Activated B cell treated with CpG ODN at 0.5 μM for 24 hours (primary cell): ENCODE measurements at regions not wholly inside any gene's neighbourhood (a gene's known extent, or its start where the extent isn't known, plus 50 kb on each side); places are given as distances from the start of the nearest gene placed in this dataset.

Experiments
- ATAC-seq: fragments of 200-7000 bp; cut with Tn5 transposase; one replicate; pipeline ENCODE4 v1.10.0; 2021; ENCODE audit warnings: low read depth, mild to moderate bottlenecking, moderate library complexity
- CTCF ChIA-PET: fragments of 350-600 bp; sonication (Branson Sonifier 250); formaldehyde crosslinking; loops from one replicate; lab custom pipeline; 2021; ENCODE audit warnings: antibody characterized with exemption; lab: Charles Lee
- POLR2A ChIA-PET: fragments of 350-600 bp; sonication (Branson Sonifier 250); formaldehyde crosslinking; loops from one replicate; lab custom pipeline; 2021; ENCODE audit warnings: antibody characterized with exemption; lab: Charles Lee
- DNase-seq: peaks from one replicate; pipeline ENCODE4 v3.0.0; 2022
- H3K27ac Mint-ChIP-seq: one replicate; pipeline ENCODE4 v1.8.0; 2020; ENCODE audit warnings: mixed read lengths
- H3K27me3 Mint-ChIP-seq: one replicate; pipeline ENCODE4 v1.8.0; 2021; ENCODE audit warnings: mixed read lengths
- H3K36me3 Mint-ChIP-seq: one replicate; pipeline ENCODE4 v1.8.0; 2021; ENCODE audit warnings: low read depth, mixed read lengths
- H3K4me1 Mint-ChIP-seq: one replicate; pipeline ENCODE4 v1.8.0; 2021; ENCODE audit warnings: mixed read lengths
- H3K4me3 Mint-ChIP-seq: one replicate; pipeline ENCODE4 v1.8.0; 2020; ENCODE audit warnings: mild to moderate bottlenecking, mixed read lengths
- H3K9me3 Mint-ChIP-seq: one replicate; pipeline ENCODE4 v1.8.0; 2020; ENCODE audit warnings: mixed read lengths
- intact Hi-C: fragments of 100-400 bp; cut with micrococcal nuclease; formaldehyde crosslinking; loops from one replicate; pipeline ENCODE4 v1.15.1; 2024
- TF ChIP-seq, protein P1 (sequence below): fragments of 200-600 bp; IDR thresholded peaks from one replicate; pipeline ENCODE4 v1.8.0; 2022; ENCODE audit warnings: antibody characterized with exemption, mild to moderate bottlenecking

DNA sequence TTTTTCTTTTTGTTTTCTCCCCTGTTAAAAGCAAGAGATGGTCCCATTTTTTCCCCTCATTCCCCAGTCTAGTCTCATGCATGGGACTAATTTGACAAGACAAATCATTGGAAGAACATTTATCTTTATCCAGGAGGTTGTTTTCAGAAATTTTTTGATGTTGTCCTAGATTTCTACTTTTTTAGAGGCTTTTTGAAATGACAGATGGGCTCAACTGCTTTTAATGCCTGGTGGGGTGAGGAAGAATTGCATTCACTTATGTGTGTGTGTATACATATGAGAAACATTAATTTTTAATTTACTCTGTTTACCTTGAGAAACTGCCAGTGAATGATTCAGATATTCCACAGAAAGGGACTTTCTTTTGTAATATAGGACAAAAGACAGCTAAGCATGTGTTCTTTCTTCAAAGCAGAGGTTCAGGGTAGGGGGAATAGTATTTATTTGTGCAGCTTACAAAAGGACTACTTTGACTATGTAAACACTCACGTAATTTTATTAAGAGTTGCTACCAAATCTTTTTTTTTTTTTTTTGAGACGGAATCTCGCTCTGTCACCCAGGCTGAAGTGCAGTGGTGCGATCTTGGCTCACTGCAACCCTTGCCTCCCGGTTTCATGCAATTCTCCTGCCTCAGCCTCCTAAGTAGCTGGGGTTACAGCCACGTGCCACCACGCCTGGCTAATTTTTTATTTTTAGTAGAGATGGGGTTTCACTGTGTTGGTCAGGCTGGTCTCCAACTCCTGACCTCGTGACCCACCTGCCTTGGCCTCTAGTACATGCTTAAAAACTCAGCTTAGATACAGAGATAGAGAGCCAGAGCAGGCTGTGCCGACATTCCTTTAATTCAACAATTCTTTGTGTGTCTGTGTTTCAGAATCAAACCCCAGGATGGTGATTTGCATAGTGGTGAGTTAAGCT, 130.1 kb upstream of the RARB start:
- intact Hi-C loops = no loop called here
- H3K27ac Mint-ChIP-seq = no peak overlapping the region
- DNase-seq (no peak), ATAC-seq (no peak)
- ChIA-PET POLR2A (no interaction called here), CTCF (no interaction called here)
- H3K36me3 Mint-ChIP-seq = no peaks in the 10 kb centered on the region
- no peaks in the 10 kb centered on the region for H3K9me3 Mint-ChIP-seq
- H3K27me3 Mint-ChIP-seq = no peaks in the 10 kb centered on the region
- no peak overlapping the region for H3K4me3 Mint-ChIP-seq
- no peaks in the 10 kb centered on the region for H3K4me1 Mint-ChIP-seq
- TF ChIP-seq, protein P1, sequence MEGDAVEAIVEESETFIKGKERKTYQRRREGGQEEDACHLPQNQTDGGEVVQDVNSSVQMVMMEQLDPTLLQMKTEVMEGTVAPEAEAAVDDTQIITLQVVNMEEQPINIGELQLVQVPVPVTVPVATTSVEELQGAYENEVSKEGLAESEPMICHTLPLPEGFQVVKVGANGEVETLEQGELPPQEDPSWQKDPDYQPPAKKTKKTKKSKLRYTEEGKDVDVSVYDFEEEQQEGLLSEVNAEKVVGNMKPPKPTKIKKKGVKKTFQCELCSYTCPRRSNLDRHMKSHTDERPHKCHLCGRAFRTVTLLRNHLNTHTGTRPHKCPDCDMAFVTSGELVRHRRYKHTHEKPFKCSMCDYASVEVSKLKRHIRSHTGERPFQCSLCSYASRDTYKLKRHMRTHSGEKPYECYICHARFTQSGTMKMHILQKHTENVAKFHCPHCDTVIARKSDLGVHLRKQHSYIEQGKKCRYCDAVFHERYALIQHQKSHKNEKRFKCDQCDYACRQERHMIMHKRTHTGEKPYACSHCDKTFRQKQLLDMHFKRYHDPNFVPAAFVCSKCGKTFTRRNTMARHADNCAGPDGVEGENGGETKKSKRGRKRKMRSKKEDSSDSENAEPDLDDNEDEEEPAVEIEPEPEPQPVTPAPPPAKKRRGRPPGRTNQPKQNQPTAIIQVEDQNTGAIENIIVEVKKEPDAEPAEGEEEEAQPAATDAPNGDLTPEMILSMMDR = no peak

DNA sequence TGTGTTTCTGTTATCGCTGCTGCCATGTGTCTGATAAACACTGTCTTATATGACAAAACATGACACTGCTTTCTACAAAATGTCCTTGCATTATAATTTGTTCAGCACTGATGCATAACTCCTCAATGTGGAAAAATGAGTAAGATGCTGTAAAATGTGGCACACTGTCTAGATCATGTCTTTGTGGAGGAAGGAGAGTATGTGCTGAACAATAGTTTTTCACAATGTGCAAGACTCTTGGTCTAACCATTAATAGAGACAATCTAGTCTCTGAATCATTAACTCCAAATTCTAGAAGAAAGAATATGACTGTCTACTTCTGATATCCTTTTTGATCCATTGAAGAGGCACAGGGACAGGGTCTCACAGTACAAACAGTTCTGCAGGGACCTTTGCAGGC, 127.9 kb upstream of the RARB start:
- Mint-ChIP-seq H3K36me3 (no peaks in the 10 kb centered on the region), H3K27ac (no peak overlapping the region), H3K4me1 (no peaks in the 10 kb centered on the region), H3K9me3 (no peaks in the 10 kb centered on the region), H3K27me3 (no peaks in the 10 kb centered on the region), H3K4me3 (no peak overlapping the region)
- ATAC-seq (no peak), DNase-seq (no peak)
- intact Hi-C loops = no loop called here
- TF ChIP-seq, protein P1 = no peak
- CTCF ChIA-PET = no interaction called here
- POLR2A ChIA-PET = no interaction called here

DNA sequence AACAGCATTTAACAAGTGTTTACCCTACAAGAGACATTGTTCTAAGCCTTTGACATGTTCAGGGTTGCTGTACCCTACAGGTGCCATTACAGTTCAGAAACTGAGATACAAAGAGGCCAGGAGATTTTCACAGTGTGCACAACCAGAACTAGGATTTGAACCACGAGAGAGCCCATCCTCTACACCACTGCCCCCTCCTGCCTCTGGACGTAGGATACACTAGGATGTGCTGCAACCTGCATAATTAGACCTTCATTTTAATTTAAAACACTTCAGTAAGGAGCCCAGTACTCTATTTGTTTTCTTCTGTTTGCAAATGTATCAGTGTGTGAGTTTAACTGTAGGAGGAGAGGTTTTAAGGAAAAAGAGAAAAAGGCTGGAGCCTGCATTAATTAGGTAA, 123.1 kb upstream of the RARB start:
- Mint-ChIP-seq H3K27me3 (no peaks in the 10 kb centered on the region), H3K36me3 (no peaks in the 10 kb centered on the region), H3K27ac (no peak overlapping the region), H3K4me1 (no peaks in the 10 kb centered on the region), H3K4me3 (no peak overlapping the region), H3K9me3 (no peaks in the 10 kb centered on the region)
- ChIA-PET POLR2A (no interaction called here), CTCF (no interaction called here)
- no peak for ATAC-seq
- no peak for DNase-seq
- TF ChIP-seq, protein P1 = no peak
- intact Hi-C loops = no loop called here

DNA sequence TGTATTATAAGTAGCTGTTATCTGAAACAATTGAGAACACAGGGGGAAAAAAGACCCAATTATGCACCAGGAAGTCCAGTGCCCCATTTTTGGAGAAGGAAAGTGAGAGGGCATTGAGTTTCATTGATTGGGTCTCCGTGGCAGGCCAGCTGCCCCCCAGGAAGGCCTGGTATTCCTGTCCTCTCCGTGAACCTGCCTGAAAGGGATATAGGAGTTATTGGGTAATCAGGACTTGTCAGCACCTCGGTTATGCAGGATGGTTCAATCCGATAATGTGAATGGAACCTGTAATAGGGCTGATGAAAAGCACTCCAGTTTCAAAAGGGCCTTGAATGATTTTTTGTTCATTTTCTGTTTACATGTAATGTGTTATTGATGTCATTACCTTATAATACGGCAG, 122.0 kb upstream of the RARB start:
- intact Hi-C loops = no loop called here
- Mint-ChIP-seq H3K4me3 (no peak overlapping the region), H3K27me3 (no peaks in the 10 kb centered on the region), H3K9me3 (no peaks in the 10 kb centered on the region), H3K4me1 (no peaks in the 10 kb centered on the region), H3K36me3 (no peaks in the 10 kb centered on the region), H3K27ac (no peak overlapping the region)
- no peak for DNase-seq
- POLR2A ChIA-PET = no interaction called here
- ATAC-seq = no peak
- CTCF ChIA-PET = no interaction called here
- TF ChIP-seq, protein P1 = no peak

DNA sequence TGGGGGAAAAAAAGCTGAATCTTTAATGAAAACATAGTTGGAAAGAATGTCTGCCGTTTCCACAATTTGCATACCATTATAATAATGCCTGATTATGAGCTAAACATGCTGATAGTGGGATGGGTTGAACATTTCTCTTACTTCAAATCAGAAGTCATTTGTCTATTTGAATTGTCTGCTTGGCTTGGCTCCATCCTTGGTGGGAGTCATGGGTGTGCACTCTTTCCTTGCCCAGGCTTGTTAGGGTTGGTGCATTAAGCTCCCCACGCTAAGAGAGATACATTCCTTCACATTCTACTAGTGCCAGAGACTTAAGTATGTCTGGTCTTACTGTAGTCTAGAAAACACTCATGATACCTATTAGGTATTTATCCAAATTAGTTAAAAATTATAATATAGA, 121.4 kb upstream of the RARB start:
- TF ChIP-seq, protein P1 = no peak
- H3K36me3 Mint-ChIP-seq = no peaks in the 10 kb centered on the region
- intact Hi-C loops = no loop called here
- H3K4me3 Mint-ChIP-seq = no peak overlapping the region
- no peaks in the 10 kb centered on the region for H3K4me1 Mint-ChIP-seq
- DNase-seq (no peak), ATAC-seq (no peak)
- ChIA-PET CTCF (no interaction called here), POLR2A (no interaction called here)
- H3K27ac Mint-ChIP-seq = no peak overlapping the region
- H3K27me3 Mint-ChIP-seq = no peaks in the 10 kb centered on the region
- no peaks in the 10 kb centered on the region for H3K9me3 Mint-ChIP-seq
